Activated T-helper 1 cell treated with Interleukin-2 at 50 U/mL for 16 hours (primary cell): ENCODE measurements at regions not wholly inside any gene's neighbourhood (a gene's known extent, or its start where the extent isn't known, plus 50 kb on each side); places are given as distances from the start of the nearest gene placed in this dataset.
"Not testable (repeated sequence)": the region's sequence is repeated elsewhere in the genome, so short reads cannot be mapped to it uniquely, and the experiment has no call there.

Source experiments
- DNase-seq: peaks from one replicate; pipeline ENCODE4 v3.0.0-alpha.2; 2020; ENCODE audit warnings: low read depth

DNA sequence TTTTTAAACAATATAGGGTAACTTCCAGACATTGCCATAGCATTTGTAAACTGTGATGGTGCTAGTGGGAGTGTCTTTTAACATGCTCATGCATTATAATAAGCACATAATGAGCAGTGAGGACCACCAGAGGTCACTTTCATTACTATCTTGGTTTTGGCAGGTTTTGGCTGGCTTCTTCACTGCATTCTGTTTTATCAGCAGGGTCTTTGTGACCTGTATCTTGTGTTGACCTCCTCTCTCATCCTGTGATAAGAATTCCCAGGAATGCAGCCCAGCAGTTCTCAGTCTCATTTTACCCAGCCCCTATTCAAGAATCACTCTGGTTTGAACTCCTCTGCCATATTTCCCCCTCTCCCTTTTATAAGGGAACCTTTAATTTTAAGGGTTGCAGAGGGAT, 91.3 kb downstream of the ZNF467 start:
- no peak for DNase-seq

DNA sequence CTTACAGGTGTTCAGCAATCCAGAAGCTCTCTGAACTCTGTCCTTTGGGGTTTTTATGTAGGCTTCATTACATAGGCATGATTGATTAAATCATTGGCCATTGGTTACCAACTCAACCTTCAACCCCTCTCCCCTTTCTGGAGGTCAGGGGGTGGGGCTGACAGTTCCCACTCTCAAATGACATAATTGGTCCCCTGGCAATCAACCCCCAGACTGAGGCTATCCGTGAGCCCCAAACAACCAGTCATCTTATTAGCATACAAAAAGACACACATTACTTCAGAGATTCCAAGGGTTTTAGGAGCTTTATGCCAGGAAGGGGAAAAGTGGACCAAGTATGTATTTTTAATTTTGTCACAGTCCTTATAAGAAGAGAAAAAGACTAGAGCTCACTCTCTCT, 92.1 kb downstream of the ZNF467 start:
- DNase-seq, result no peak

DNA sequence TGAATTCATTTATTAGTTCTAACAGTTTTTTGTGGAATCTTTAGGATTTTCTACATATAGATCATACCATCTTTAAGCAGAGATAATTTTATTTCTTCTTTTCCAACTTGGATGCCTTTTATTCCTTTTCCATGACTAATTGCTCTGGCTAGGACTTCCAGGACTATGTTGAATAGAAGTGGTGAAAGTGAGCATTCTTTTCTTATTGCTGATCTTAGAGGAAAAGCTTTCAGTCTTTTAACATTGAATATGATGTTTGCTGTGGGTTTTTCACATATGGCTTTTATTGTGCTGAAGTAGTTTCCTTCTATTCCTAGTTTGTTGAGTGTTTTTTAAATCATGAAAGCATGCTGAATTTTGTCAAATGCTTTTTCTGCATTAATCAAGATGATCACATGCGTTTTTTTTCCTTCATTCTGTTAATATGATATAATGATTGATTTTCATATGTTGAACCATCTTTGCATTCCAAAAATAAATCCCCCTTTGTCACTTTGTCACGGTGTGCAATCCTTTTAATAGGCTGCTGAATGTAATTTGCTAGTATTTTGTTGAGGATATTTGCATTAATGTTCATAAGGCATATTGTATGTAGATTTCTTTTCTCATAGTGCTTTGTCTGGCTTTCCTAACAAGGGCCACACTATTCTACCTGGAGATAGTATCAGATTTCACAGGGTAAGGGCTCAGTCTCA, 92.9 kb downstream of the ZNF467 start:
- no peak for DNase-seq

GRCh38 chr7:149674728-149675385, 98.5 kb downstream of the ZNF467 start:
- DNase-seq, result not testable (repeated sequence)

DNA sequence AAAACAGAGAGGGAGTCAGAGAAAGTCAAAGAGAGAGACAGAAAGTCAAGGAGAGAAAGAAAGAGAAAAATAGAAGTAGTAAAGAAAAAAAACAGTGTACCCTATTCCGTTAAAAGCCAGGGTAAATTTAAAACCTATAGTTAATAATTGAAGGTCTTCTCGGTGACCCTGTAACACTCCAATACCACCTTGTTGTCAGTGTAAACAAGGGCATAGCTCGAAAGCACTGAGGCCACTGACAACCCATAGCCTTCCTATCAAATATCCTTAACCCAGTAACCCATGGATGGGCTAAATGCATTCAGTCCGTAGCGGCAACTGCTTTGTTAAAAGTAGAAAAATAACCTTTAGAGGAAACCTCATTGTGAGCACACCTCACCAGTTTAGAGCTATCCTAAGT, 100.4 kb downstream of the ZNF467 start:
- no peak for DNase-seq

GRCh38 chr7:149670288-149670687, 103.1 kb downstream of the ZNF467 start:
- DNase-seq, result no peak

DNA sequence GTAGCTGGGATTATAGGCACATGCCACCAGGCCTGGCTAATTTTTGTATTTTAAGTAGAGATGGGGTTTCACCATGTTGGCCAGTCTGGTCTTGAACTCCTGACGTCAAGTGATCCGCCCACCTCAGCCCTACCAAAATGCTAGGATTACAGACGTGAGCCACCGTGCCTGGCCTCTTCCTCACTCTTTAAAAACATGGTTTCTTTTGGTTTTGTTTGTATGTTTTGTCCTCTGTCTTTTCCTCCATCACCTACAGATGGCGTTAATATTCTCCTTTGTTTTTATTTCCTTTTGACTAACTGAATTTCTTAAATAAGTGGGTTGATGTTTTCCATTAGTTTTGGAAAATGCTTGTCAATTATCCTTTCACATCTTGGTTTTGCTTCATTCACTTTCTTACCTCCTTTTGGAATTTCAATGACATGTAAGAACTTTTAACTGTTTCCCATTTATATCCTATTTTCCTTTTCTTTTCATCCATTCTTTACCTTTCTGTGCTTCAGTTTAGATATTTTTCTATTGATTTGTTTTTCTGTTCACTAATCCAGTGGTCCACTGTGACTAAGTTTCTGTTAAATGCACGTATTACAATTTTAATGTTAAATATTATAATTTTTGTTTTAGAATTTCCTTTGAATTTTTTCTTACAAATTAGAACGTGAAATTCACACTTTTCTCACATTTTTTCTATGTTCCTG, 104.1 kb downstream of the ZNF467 start:
- no peak for DNase-seq

DNA sequence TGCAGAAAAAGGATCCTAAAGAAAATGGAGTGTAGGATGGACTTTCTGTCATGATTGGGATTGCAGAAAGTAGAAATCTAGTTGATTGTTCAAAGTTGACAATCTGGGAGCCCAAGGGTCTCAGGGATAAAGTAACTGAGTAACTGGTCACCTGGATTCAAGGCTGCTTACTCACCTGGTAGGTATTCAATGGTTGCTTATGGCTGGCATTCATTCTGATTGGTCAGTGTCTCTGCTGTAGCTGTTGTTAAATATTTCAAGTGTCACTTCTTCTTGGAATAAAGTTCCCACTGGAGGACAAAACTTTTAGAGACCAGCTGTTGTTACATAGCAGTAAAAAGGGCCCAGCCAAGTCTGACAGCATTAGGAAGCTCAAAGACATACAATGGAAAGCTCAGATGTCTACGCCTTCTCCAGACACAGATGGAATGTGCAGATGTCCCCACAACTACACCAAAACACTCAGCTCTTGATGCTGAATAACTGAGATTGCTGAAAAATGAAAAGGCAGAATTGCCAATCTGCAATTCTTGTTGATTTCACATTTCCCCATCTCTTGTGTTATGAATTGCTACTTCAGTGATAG, 106.9 kb downstream of the ZNF467 start:
- DNase-seq, result no peak

DNA sequence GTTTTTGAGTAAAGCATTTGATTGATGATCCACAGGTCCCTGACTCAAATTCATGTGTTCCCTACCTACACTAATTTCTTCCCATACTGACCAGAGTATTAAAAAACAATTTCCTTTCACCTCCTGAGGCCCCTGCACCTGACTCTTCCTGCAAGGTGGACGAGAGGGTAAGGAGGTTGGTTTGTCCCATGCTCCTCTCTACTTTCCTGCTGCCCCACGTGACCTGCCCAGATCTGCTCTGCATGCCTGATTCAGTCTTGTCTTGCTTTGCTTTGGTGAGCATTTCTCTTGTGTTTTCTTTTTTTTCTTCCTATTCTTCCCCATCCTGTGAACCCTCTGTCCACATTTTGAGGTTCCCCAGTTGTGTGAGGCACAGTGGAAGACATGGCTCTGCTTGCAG, 107.8 kb downstream of the ZNF467 start:
- DNase-seq, result not testable (repeated sequence)

DNA sequence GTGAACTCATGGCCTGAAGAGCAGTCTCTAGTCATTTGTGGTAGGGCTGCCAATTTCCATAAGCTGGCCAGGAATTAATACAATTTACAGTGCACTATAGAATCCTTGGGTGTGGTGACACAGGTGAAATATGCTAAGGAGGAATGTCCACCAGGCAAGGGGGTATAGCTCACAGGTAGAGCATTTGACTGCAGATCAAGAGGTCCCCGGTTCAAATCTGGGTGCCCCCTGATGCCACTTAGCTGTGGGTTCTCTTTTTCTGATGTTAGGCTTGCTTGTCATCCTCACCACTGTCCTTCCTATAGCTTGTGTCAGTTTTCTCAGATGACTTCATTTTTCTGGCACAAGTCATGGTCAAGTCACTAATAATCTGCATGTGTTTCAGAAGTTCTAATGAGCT, 108.7 kb downstream of the ZNF467 start:
- DNase-seq, result no peak

- DNase-seq, result no peak
These were observed 109.2 kb downstream of the ZNF467 start for GRCh38 chr7:149664176-149664575.

DNA sequence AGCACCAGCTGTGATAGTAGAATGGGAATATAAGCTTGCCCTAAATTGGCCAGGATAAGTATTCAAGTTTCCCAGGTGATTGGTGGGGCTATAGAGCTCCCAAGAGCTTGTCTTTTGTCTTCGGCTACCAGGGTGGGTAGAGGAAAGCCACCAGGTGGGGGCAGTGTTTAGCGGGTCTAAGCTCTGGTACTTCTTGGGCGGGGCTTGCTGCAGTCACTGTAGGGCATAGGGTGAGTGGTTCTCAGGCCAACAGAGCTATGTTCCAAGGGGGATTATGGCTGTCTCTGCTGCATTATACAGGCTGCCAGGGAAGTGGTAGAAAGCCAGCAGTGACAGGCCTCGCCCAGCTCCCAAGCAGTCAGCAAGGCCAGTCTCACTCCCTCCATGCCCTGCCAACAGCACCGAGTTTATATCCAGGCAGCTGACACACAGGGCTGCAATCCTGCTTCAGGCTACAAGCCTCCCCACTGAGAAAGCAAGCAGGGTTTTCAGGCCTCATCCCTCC, 110.7 kb downstream of the ZNF467 start:
- DNase-seq, result peak; percentile 26

GRCh38 chr7:149655784-149656183, 117.6 kb downstream of the ZNF467 start:
- no peak for DNase-seq

- DNase-seq, result no peak
These were observed 118.8 kb downstream of the ZNF467 start for GRCh38 chr7:149654588-149654987.

DNA sequence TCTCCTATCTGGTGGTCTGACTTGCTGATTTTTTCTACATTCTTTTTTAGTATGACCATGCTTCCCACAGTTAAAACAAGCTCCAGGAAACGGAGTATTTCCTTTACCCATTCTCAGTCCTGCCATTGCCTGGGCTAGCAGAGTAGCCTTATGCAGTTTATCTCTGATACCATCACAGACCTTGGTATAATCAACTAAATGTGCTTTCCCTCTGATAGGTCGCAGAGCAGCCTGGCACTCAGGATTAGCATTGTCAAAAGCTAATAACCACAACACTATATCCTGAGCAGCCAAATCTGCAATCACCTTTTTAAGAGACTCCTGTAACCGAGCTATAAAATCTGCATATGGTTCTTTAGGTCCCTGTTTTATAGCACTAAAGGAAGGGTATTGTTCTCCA, 123.2 kb downstream of the ZNF467 start:
- DNase-seq, result not testable (repeated sequence)

DNA sequence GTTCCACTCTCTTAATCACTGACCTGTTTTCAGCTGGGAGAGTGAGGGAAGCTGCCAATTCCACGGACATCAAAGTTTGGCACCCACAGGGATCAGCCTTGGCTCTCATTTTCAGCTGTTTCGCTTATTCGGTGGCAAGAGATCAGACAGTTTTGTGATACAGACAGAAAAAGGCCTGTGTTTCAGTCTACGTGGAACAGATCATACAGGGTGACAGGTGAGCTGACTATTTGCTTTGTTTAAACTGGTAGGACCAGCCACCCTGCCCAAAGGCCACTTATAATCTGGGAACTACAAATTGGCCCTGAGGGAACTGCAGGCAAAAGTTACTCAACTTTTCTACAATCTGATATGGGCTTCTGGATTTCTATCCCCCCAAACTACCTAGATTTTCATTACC, 128.6 kb downstream of the ZNF467 start:
- DNase-seq, result no peak

- no peak for DNase-seq
These were observed 130.8 kb downstream of the ZNF467 start for GRCh38 chr7:149642589-149642988.

- DNase-seq, result no peak
These were observed 134.6 kb downstream of the ZNF467 start for GRCh38 chr7:149638566-149639320.

- no peak for DNase-seq
These were observed 135.3 kb downstream of the ZNF467 start for GRCh38 chr7:149637911-149638565.

GRCh38 chr7:149635561-149636329, 137.6 kb downstream of the ZNF467 start:
- no peak for DNase-seq
